PC-3 (cell line): ENCODE measurements at regions not wholly inside any gene's neighbourhood (a gene's known extent, or its start where the extent isn't known, plus 50 kb on each side); places are given as distances from the start of the nearest gene placed in this dataset.
"Not testable (repeated sequence)": the region's sequence is repeated elsewhere in the genome, so short reads cannot be mapped to it uniquely, and the experiment has no call there.

Experiments
- ATAC-seq: fragments of 200-7000 bp; cut with Tn5 transposase; 2 replicates; pipeline ENCODE4 v1.9.1; 2020; ENCODE audit warnings: mild to moderate bottlenecking, moderate library complexity
- BruUV-seq: library from RNA; stranded (reverse); fragments of 400-500 nt; replicated peaks from 2 replicates; lab custom pipeline; 2021; lab: Mats Ljungman, UMichigan
- CTCF ChIA-PET: fragments of 300-600 bp; sonication (Branson Sonifier 250); formaldehyde crosslinking; loops from one replicate; lab custom pipeline; 2022; ENCODE audit warnings: antibody characterized with exemption; lab: Charles Lee
- POLR2A ChIA-PET: fragments of 300-600 bp; sonication (Branson Sonifier 250); formaldehyde crosslinking; loops from one replicate; lab custom pipeline; 2022; ENCODE audit warnings: antibody characterized with exemption; ENCODE audit not compliant: unreplicated experiment; lab: Charles Lee
- DNase-seq: peaks from one replicate; pipeline ENCODE4 v3.0.0-alpha.2; 2015
- H2AFZ ChIP-seq: fragments of 300-600 bp; sonication (generic); 2 replicates; pipeline ENCODE4 v1.6.0; 2016; ENCODE audit warnings: antibody characterized with exemption, low read length
- H3F3A ChIP-seq: fragments of 300-600 bp; sonication (generic); one replicate; pipeline ENCODE4 v1.6.0; 2017; ENCODE audit warnings: antibody characterized with exemption, low read length, control low read depth, mild to moderate bottlenecking; ENCODE audit not compliant: unreplicated experiment
- H3K27ac ChIP-seq: fragments of 300-600 bp; sonication (generic); 2 replicates; pipeline ENCODE4 v1.5.1; 2016; ENCODE audit warnings: mild to moderate bottlenecking, low read length
- H3K27me3 ChIP-seq: fragments of 300-600 bp; sonication (generic); 2 replicates; pipeline ENCODE4 v1.6.1; 2016; ENCODE audit warnings: low read length, mixed read lengths
- H3K36me3 ChIP-seq: fragments of 300-600 bp; sonication (generic); 2 replicates; pipeline ENCODE4 v1.6.1; 2016; ENCODE audit warnings: low read depth, mixed run types, low read length, mixed read lengths
- H3K4me1 ChIP-seq: fragments of 300-600 bp; sonication (generic); 2 replicates; pipeline ENCODE4 v1.5.1; 2016; ENCODE audit warnings: low read length; ENCODE audit not compliant: insufficient read depth
- H3K4me2 ChIP-seq: fragments of 300-600 bp; sonication (generic); 2 replicates; pipeline ENCODE4 v1.6.0; 2016; ENCODE audit warnings: low read length
- H3K4me3 ChIP-seq: fragments of 300-600 bp; sonication (generic); 2 replicates; pipeline ENCODE4 v1.5.1; 2016; ENCODE audit warnings: mild to moderate bottlenecking, low read length, mixed read lengths
- H3K79me2 ChIP-seq: fragments of 300-600 bp; sonication (generic); 2 replicates; pipeline ENCODE4 v1.6.1; 2017; ENCODE audit warnings: low read length, mixed read lengths
- H3K9ac ChIP-seq: fragments of 300-600 bp; sonication (generic); 2 replicates; pipeline ENCODE4 v1.6.0; 2016; ENCODE audit warnings: mild to moderate bottlenecking, low read length
- H3K9me2 ChIP-seq: fragments of 300-600 bp; sonication (generic); replicated peaks from 2 replicates; pipeline ENCODE4 v1.6.1; 2016; ENCODE audit warnings: mixed run types, low read length, mixed read lengths
- H3K9me3 ChIP-seq: fragments of 300-600 bp; sonication (generic); 2 replicates; pipeline ENCODE4 v1.6.1; 2016; ENCODE audit warnings: low read length, mixed read lengths
- H4K20me1 ChIP-seq: fragments of 300-600 bp; sonication (generic); 2 replicates; pipeline ENCODE4 v1.6.1; 2016; ENCODE audit warnings: low read length, mixed read lengths
- EZH2 ChIP-seq: fragments of 300-600 bp; sonication (generic); IDR thresholded peaks from one replicate; pipeline ENCODE4 v1.6.1; 2017; ENCODE audit warnings: antibody characterized with exemption, mild to moderate bottlenecking, low read length; ENCODE audit not compliant: unreplicated experiment
- EZH2phosphoT487 ChIP-seq: fragments of 300-600 bp; sonication (generic); IDR thresholded peaks from 2 replicates; pipeline ENCODE4 v1.6.1; 2018; ENCODE audit warnings: mild to moderate bottlenecking, antibody characterized with exemption, low read length, borderline replicate concordance
- intact Hi-C: fragments of 100-400 bp; cut with micrococcal nuclease; formaldehyde crosslinking; loops from 2 replicates; pipeline ENCODE4 v1.9.0; 2023
- TF ChIP-seq, protein P1 (sequence below): fragments of 300-600 bp; sonication (generic); conservative IDR thresholded peaks from 2 replicates; pipeline ENCODE4 v1.5.1; 2017; ENCODE audit warnings: antibody characterized with exemption, low read depth, mild to moderate bottlenecking, low read length

DNA sequence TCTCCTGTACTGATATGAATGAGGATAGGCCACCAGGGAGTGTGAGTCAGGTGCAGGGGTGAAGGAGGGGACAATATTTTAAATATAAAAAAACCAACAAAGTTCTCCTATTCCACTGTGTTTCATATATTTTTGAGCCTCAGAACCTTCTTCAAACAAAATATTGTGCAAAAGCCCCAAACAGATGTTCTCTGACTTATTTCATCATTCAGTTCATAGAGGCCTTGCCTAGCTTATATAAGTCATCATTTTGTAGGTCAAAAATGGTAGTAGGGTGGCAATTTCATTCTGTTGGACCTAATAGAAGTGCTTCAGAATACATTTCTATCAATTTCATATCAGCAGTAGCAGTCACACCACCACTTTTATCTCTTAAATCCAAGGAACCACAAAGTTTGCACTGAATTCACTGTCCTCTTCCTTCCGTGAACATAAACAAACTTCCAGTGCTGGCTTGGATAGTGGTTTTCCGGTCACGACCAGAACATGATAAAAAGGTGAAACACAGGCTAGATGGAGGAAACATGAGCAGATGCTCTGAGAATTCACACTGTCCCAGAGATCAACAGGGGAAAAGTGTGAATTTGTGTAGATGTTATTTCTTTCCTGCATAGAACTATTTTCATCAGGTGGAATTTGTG is 99.1 kb downstream of the EN1 start:
- H3K9ac ChIP-seq = no peak overlapping the region
- no peaks in the 10 kb centered on the region; the same call in 1 of the 2 replicates for H3K36me3 ChIP-seq
- ATAC-seq (no peak), DNase-seq (no peak)
- TF ChIP-seq, protein P1, sequence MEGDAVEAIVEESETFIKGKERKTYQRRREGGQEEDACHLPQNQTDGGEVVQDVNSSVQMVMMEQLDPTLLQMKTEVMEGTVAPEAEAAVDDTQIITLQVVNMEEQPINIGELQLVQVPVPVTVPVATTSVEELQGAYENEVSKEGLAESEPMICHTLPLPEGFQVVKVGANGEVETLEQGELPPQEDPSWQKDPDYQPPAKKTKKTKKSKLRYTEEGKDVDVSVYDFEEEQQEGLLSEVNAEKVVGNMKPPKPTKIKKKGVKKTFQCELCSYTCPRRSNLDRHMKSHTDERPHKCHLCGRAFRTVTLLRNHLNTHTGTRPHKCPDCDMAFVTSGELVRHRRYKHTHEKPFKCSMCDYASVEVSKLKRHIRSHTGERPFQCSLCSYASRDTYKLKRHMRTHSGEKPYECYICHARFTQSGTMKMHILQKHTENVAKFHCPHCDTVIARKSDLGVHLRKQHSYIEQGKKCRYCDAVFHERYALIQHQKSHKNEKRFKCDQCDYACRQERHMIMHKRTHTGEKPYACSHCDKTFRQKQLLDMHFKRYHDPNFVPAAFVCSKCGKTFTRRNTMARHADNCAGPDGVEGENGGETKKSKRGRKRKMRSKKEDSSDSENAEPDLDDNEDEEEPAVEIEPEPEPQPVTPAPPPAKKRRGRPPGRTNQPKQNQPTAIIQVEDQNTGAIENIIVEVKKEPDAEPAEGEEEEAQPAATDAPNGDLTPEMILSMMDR = no peak
- TF ChIP-seq EZH2phosphoT487 (no peak), EZH2 (no peak)
- no peaks in the 10 kb centered on the region for H4K20me1 ChIP-seq
- H3K4me1 ChIP-seq = peaks cover 10% of the 10 kb centered on the region; the same call in 1 of the 2 replicates
- H3K27me3 ChIP-seq = no peaks in the 10 kb centered on the region
- no peak overlapping the region for H3K27ac ChIP-seq
- no TSS peak for BruUV-seq
- no peak overlapping the region for H3K4me3 ChIP-seq
- intact Hi-C loops = no loop called here
- H3K4me2 ChIP-seq = no peak overlapping the region
- no peaks in the 10 kb centered on the region for H3K9me2 ChIP-seq
- H3K79me2 ChIP-seq = no peaks in the 10 kb centered on the region
- ChIA-PET CTCF (no interaction called here), POLR2A (no interaction called here)
- no peaks in the 10 kb centered on the region for H3F3A ChIP-seq
- no peak overlapping the region for H2AFZ ChIP-seq
- peaks cover 15% of the 10 kb centered on the region for H3K9me3 ChIP-seq

DNA sequence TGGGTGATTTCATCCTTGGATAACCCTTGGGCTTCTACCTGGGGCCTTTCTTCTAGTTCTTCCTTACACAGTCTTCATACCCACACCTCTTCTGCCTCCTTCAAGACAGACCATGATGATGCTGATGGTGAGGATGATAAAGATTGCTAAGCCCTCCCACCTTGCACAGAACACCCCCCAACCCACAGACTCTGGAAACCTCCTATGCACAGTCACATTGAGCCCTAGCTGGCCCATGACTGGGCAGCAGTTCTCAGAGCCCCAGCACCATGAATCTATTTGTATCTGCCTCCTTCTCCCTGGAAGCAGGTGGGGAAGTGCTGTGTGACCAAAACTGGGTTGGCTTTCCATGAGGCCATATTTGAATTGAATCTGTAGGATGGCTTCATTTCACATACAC is 99.8 kb downstream of the EN1 start:
- Histone ChIP-seq H3K9ac (no peak overlapping the region), H3K27me3 (no peaks in the 10 kb centered on the region), H3K4me1 (peaks cover 10% of the 10 kb centered on the region; the same call in 1 of the 2 replicates), H3K27ac (no peak overlapping the region), H4K20me1 (no peaks in the 10 kb centered on the region), H3K9me3 (peaks cover 18% of the 10 kb centered on the region), H3K9me2 (no peaks in the 10 kb centered on the region), H2AFZ (no peak overlapping the region), H3K4me2 (no peak overlapping the region), H3K36me3 (no peaks in the 10 kb centered on the region; the same call in 1 of the 2 replicates), H3K4me3 (no peak overlapping the region), H3K79me2 (no peaks in the 10 kb centered on the region), H3F3A (no peaks in the 10 kb centered on the region)
- intact Hi-C loops = no loop called here
- ChIA-PET CTCF (no interaction called here), POLR2A (no interaction called here)
- no peak for DNase-seq
- BruUV-seq = no TSS peak
- TF ChIP-seq, protein P1 = no peak
- TF ChIP-seq EZH2 (no peak), EZH2phosphoT487 (no peak)
- ATAC-seq = no peak

DNA sequence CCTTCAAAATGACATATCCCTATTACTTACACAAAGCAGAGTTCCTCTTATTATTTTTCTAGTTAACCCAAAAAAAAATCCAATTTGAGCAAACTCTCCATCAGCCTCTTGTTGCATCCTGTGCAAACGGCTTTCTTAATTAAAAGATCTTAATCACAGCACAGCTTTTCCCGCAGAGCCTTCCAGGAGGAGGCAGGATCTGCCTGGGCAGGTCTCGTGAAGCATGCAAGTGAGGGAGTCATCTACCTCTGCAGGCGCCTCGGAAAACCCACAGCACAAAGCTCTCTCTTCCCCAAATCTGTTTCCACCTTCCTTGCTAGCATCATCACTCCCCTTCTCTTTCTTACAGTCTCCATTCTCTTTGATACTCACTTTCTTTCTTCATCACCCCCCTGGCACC is 100.4 kb downstream of the EN1 start:
- Histone ChIP-seq H3F3A (no peaks in the 10 kb centered on the region), H3K79me2 (no peaks in the 10 kb centered on the region), H3K36me3 (no peaks in the 10 kb centered on the region; the same call in 1 of the 2 replicates), H2AFZ (no peak overlapping the region), H3K27me3 (no peaks in the 10 kb centered on the region), H3K27ac (no peak overlapping the region), H4K20me1 (no peaks in the 10 kb centered on the region), H3K4me3 (no peak overlapping the region), H3K4me1 (peaks cover 10% of the 10 kb centered on the region; the same call in 1 of the 2 replicates), H3K9me3 (peaks cover 18% of the 10 kb centered on the region), H3K4me2 (no peak overlapping the region), H3K9me2 (no peaks in the 10 kb centered on the region), H3K9ac (no peak overlapping the region)
- CTCF ChIA-PET = no interaction called here
- ATAC-seq (no peak), DNase-seq (no peak)
- no TSS peak for BruUV-seq
- POLR2A ChIA-PET = no interaction called here
- TF ChIP-seq EZH2 = no peak
- TF ChIP-seq, protein P1 = no peak
- TF ChIP-seq EZH2phosphoT487 = no peak
- intact Hi-C loops = no loop called here

DNA sequence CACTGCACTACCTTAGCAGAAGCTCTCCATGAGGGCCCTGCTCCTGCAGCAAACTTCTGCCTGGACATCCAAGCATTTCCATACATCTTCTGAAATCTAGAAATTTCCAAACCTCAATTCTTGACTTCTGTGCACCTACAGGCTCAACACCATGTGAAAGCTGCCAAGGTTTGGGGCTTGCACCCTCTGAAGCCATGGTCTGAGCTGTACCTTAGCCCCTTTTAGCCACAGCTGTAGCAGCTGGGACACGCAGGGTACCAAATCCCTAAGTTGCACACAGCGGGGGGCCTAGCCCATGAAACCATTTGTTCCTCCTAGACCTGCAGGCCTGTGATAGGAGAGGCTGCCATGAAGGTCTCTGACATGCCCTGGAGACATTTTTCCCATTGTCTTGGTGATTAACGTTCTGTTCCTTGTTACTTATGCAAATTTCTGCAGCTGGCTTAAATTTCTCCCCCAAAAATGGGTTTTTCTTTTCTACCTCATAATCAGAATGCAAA is 102.7 kb downstream of the EN1 start:
- H4K20me1 ChIP-seq, H3K4me1 ChIP-seq, H2AFZ ChIP-seq, H3K27ac ChIP-seq, POLR2A ChIA-PET, ATAC-seq, H3K9ac ChIP-seq, H3K4me3 ChIP-seq, DNase-seq, H3F3A ChIP-seq, BruUV-seq, H3K79me2 ChIP-seq, H3K36me3 ChIP-seq, H3K27me3 ChIP-seq, H3K4me2 ChIP-seq, H3K9me2 ChIP-seq, CTCF ChIA-PET, intact Hi-C loops: not testable (repeated sequence)
- peaks cover 18% of the 10 kb centered on the region for H3K9me3 ChIP-seq
